Parathyroid adenoma (tissue), 2 donors: ENCODE measurements at regions not wholly inside any gene's neighbourhood (a gene's known extent, or its start where the extent isn't known, plus 50 kb on each side); places are given as distances from the start of the nearest gene placed in this dataset.

Experiments used
- H2AFZ ChIP-seq: fragments of 300-600 bp; sonication (generic); one replicate; pipeline ENCODE4 v1.7.0; 2017; ENCODE audit warnings: antibody characterized with exemption, mild to moderate bottlenecking
- H3K27ac ChIP-seq: fragments of 300-600 bp; sonication (generic); one replicate; pipeline ENCODE4 v1.7.0; 2017
- H3K27me3 ChIP-seq: fragments of 300-600 bp; sonication (generic); one replicate; pipeline ENCODE4 v1.7.0; 2017; ENCODE audit warnings: low read length; ENCODE audit not compliant: control insufficient read depth, insufficient read depth
- H3K36me3 ChIP-seq: fragments of 300-600 bp; sonication (generic); one replicate; pipeline ENCODE4 v1.7.0; 2017; ENCODE audit warnings: low read length; ENCODE audit not compliant: control insufficient read depth, insufficient read depth
- H3K4me1 ChIP-seq: fragments of 300-600 bp; sonication (generic); one replicate; pipeline ENCODE4 v1.7.0; 2017; ENCODE audit warnings: control low read depth
- H3K4me2 ChIP-seq: fragments of 300-600 bp; sonication (generic); one replicate; pipeline ENCODE4 v1.7.0; 2017; ENCODE audit warnings: low read length
- H3K4me3 ChIP-seq: fragments of 300-600 bp; sonication (generic); one replicate; pipeline ENCODE4 v1.7.0; 2017; ENCODE audit warnings: low read depth, low read length
- H3K79me2 ChIP-seq: fragments of 300-600 bp; sonication (generic); one replicate; pipeline ENCODE4 v1.7.0; 2017; ENCODE audit warnings: control low read depth
- H3K9ac ChIP-seq: fragments of 300-600 bp; sonication (generic); one replicate; pipeline ENCODE4 v1.7.0; 2017; ENCODE audit warnings: mild to moderate bottlenecking
- H3K9me3 ChIP-seq: fragments of 300-600 bp; sonication (generic); one replicate; pipeline ENCODE4 v1.7.0; 2017; ENCODE audit warnings: low read length; ENCODE audit not compliant: control insufficient read depth
- TF ChIP-seq, protein P1 (sequence below): fragments of 300-600 bp; sonication (generic); IDR thresholded peaks from one replicate; pipeline ENCODE4 v1.7.0; 2017; ENCODE audit warnings: antibody characterized with exemption, mild to moderate bottlenecking
- donor health status: primary hyperparathyroidism.

GRCh38 chr22:48250937-48251530, 1488.6 kb downstream of the TBC1D22A start:
- Histone ChIP-seq H3K4me3 (no peak overlapping the region), H3K79me2 (no peaks in the 10 kb centered on the region), H3K9me3 (no peaks in the 10 kb centered on the region), H3K9ac (no peak overlapping the region), H3K27me3 (no peaks in the 10 kb centered on the region), H3K36me3 (no peaks in the 10 kb centered on the region), H2AFZ (no peak overlapping the region), H3K27ac (no peak overlapping the region), H3K4me1 (no peaks in the 10 kb centered on the region), H3K4me2 (no peak overlapping the region)
- TF ChIP-seq, protein P1, sequence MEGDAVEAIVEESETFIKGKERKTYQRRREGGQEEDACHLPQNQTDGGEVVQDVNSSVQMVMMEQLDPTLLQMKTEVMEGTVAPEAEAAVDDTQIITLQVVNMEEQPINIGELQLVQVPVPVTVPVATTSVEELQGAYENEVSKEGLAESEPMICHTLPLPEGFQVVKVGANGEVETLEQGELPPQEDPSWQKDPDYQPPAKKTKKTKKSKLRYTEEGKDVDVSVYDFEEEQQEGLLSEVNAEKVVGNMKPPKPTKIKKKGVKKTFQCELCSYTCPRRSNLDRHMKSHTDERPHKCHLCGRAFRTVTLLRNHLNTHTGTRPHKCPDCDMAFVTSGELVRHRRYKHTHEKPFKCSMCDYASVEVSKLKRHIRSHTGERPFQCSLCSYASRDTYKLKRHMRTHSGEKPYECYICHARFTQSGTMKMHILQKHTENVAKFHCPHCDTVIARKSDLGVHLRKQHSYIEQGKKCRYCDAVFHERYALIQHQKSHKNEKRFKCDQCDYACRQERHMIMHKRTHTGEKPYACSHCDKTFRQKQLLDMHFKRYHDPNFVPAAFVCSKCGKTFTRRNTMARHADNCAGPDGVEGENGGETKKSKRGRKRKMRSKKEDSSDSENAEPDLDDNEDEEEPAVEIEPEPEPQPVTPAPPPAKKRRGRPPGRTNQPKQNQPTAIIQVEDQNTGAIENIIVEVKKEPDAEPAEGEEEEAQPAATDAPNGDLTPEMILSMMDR: no peak

DNA sequence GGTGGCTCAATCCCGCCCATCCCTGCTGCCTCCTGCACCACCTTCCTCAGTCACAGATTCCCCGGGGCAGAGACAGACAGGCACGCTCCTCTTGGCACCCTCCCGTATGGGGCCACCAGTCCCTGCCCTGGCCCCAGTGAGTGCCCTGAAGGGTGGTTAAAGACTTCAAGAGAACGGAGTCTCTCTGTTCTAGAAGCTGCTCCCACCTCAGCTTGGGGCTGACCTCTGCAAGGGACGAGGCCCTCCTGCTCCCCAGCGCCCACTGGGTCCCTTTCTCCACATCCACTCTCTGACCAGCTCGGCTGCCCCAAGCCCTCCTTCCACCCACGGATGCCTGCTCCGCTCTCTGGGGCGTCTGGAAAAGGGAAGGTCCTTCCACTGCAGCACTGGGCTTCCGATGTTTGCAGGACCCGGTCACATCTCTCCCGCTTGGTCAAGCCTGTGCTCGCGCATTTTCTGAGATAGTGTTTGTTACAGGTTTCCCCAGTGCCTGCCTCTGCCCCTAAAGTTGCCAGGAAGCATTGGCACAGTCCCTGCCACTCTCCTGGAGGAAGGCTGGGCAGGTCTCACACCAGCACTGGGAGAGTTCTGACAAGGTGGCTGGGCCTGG, 1487.9 kb downstream of the TBC1D22A start:
- H3K9ac ChIP-seq: no peak overlapping the region
- H3K9me3 ChIP-seq: no peaks in the 10 kb centered on the region
- no peak overlapping the region for H3K27ac ChIP-seq
- no peaks in the 10 kb centered on the region for H3K79me2 ChIP-seq
- no peak overlapping the region for H2AFZ ChIP-seq
- no peaks in the 10 kb centered on the region for H3K4me1 ChIP-seq
- no peaks in the 10 kb centered on the region for H3K36me3 ChIP-seq
- no peaks in the 10 kb centered on the region for H3K27me3 ChIP-seq
- H3K4me2 ChIP-seq: no peak overlapping the region
- no peak overlapping the region for H3K4me3 ChIP-seq
- TF ChIP-seq, protein P1: no peak

- Histone ChIP-seq H3K9me3 (no peaks in the 10 kb centered on the region), H3K4me2 (no peak overlapping the region), H3K4me3 (no peak overlapping the region), H3K9ac (no peak overlapping the region), H3K27me3 (no peaks in the 10 kb centered on the region), H3K4me1 (no peaks in the 10 kb centered on the region), H3K27ac (no peak overlapping the region), H2AFZ (no peak overlapping the region), H3K79me2 (no peaks in the 10 kb centered on the region), H3K36me3 (no peaks in the 10 kb centered on the region)
- TF ChIP-seq, protein P1: no peak
Measured at GRCh38 chr22:48249713-48250268, 1487.3 kb downstream of the TBC1D22A start.

GRCh38 chr22:48248901-48249455, 1486.5 kb downstream of the TBC1D22A start:
- no peak overlapping the region for H2AFZ ChIP-seq
- H3K9ac ChIP-seq: no peak overlapping the region
- H3K9me3 ChIP-seq: no peaks in the 10 kb centered on the region
- H3K79me2 ChIP-seq: no peaks in the 10 kb centered on the region
- no peak overlapping the region for H3K27ac ChIP-seq
- TF ChIP-seq, protein P1: no peak
- H3K36me3 ChIP-seq: no peaks in the 10 kb centered on the region
- H3K27me3 ChIP-seq: no peaks in the 10 kb centered on the region
- H3K4me2 ChIP-seq: no peak overlapping the region
- no peaks in the 10 kb centered on the region for H3K4me1 ChIP-seq
- no peak overlapping the region for H3K4me3 ChIP-seq
